HK-2 (cell line): ENCODE measurements at regions not wholly inside any gene's neighbourhood (a gene's known extent, or its start where the extent isn't known, plus 50 kb on each side); places are given as distances from the start of the nearest gene placed in this dataset.

Experiments
- DNase-seq: peaks from one replicate; pipeline ENCODE4 v3.0.0-alpha.2; 2018; ENCODE audit not compliant: unreplicated experiment

DNA sequence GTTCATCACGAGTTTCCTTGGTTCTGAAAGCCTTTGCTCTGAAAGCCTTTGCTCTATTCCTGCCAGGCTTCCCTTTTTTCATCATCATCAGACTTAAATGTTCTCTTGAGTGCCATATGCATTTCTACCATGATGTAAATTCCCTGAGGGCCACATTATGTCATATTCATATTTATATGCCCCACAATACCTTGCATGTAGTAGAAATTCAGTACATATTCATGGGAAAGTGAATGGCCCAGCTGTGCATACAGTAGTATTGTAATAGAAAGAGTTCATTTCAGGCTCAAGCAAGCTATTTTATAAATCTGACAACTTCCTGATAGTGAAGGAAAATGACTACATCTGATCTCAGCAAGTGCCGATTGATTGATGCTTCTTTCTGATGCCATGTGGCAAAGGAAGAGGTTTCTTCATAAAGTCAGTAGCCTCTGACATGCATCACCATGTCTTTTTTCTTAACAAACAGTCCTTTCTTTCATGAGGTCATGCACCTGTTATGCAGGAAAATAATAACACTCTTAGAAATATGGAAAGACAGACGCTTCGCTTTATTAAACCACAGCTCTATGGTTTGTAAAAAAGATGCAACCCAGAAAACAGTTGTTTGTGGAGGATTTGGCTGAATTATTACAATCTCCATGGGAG is 308.7 kb downstream of the SAMD5 start:
- no peak for DNase-seq

DNA sequence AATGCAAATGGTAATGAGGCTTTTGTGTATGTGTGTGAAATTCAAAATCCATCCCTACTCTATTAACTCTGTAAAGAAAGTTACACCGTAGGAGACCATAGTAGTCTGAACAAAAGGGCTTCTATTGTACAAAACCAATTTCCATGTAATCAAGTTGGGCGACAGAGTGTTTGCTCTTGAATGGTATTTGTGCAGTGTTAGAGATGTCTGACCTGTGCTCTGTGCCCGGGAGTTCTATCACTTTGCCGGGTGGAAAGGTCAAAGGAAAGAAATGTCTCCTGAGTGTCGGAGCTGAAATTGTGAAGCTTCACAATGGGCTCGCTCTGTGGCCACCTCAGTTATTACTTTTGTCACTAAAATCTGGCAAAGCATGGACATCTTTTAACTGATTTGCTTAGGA is 312.0 kb downstream of the SAMD5 start:
- no peak for DNase-seq

DNA sequence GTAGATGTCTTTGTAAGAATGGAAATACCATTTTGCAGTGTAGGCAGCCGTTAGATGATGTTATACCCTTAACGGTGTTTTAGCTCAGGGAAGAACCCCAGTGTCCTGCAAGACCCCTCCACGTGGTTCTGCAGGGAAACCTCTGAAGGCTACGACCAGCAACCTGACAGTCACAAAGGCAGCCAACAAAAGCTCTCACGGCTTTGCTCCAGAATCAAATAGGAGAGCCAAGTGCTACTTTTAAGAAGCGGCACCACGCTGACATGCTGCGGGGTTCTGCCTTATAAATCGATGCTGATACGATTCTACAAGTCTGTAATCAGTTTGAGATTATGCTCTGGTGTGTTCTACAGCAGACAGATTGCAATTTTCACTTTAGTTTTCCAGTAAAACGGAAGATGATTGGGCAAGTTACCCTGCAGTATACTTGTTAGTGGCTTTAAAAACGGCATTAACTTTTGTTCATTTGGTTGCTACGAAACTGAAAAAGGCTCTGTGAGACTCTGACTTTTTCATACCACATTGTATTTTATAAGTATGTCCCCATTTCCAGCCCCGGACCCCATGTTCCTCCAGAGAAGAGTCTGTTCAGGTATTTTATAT is 312.9 kb downstream of the SAMD5 start:
- no peak for DNase-seq

DNA sequence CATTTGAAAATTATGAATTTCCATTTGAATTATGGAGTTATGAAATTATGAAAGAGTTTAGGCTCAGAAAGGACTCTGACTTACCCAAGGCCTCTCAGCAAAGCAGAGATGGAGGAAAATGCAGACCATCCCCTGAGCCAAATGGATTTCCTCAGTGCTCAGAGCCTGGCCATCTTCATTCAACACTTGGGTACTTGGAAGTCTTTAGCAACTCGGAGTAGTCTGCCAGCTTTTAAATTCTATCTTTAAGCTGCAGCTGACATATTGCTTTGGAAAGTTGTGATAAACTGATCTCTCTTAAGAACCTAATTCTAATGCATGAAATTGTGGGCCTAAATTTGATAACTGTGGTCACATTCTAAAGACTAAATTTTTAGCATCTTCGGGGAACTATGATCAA is 315.4 kb downstream of the SAMD5 start:
- no peak for DNase-seq

DNA sequence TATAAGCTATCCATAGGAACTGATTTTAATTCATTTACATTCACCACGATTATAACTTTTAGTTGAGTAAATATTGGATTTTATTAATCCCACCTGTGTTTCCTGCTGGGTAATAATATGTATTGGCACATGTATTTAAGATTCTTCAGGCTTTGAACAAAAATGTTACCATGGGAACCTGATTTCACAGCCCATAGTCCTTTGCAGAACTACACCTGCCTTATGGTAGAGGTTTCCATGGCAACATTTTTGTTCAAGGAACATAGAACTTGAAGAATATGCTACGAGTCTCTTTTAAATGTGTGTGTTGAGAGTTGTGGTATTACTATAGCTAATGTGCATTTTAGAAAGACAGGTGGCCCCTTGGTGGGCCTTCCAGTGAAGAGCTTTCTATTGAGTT is 317.4 kb downstream of the SAMD5 start:
- DNase-seq, result no peak

DNA sequence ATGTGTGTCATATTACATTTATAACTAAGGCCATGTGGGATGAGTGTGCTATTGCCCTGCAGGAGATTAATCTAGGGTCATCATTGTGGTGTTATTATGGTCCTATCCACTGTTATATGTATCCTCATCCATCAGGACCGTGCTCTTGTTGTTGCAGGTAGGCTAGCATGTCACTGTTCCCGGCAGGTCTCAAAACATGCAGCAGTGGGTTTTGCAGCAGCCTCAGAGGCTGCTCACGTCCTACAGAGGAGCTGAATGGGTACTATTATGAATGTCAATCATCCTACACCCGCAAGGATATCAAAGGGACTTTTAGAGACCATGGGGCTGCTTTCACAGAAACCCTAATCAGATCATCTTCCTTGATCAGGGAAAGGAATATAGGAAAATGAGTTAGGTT is 318.2 kb downstream of the SAMD5 start:
- no peak for DNase-seq

DNA sequence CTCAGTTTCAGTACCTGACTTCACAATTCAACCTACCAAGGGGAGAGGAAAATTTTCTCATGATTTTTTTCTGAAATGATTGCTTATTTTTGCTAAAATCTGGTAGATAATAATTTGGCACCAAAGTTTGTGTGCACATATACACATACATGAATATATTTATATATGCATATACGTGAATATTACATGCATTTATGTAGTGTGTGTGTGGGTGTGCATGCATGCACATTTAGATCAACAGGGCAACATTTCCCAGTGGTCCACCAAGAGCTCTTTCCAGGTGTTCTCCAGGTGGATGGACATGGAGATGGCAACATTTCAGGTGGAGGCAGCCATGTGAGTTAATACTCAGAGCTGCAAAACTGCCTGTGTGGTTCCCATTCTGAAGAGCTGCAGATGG is 320.9 kb downstream of the SAMD5 start:
- no peak for DNase-seq

DNA sequence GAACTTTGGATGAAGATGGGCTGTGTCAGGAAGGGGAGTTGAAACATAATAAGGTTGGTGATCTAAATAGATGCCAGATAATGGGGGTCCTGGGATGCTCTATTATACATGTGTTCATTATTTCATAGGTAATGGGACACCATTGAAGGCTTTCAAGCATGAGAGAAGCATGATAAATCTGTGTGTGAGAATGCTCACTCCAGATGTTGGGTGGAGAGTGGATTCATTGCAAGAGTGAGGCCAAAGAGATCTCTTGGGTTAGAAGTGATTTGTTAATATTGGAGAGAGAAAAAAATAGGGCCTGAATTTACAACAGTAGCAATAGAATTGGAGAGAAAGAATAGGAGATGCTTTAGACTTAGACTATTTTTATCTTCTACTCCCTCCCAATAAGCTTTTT is 321.3 kb downstream of the SAMD5 start:
- DNase-seq, result no peak

DNA sequence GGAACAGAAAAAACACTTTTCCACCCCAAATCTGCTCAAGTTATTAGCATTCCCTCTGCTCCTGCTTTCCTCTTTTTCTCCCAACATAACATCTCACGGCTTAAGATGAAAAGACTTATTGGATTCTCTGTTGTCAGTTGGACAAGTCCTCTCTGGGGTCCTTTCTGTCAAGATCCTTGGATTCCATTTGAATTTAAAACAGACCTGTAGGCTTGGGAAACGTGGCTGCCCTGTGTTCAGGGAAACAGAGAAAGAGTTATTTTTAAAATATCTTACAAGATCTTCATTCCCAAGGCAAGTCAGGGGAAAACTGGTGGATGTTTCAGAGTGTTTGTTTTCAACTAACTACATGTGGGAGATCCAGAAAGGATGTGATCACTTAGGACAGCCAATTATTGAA is 322.9 kb downstream of the SAMD5 start:
- DNase-seq, result no peak

DNA sequence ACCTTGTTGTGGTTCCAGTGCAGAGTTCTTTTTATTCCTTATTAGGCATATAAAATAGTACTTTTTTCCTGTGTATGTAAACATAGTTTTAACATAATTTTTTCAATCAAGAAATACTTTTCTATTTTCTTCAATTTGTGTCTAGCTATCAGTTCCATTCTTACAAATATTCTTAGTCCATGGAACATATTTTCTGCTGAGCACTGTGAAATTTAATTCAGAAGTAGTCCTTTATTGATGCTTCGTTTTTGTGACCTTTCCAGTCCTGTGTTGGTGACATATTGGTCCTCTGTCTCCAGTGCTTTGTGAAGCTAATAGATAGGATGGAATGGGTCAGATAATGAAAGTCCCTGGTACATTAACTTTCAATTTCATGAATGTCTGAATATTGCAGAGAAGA is 325.1 kb downstream of the SAMD5 start:
- DNase-seq, result no peak

DNA sequence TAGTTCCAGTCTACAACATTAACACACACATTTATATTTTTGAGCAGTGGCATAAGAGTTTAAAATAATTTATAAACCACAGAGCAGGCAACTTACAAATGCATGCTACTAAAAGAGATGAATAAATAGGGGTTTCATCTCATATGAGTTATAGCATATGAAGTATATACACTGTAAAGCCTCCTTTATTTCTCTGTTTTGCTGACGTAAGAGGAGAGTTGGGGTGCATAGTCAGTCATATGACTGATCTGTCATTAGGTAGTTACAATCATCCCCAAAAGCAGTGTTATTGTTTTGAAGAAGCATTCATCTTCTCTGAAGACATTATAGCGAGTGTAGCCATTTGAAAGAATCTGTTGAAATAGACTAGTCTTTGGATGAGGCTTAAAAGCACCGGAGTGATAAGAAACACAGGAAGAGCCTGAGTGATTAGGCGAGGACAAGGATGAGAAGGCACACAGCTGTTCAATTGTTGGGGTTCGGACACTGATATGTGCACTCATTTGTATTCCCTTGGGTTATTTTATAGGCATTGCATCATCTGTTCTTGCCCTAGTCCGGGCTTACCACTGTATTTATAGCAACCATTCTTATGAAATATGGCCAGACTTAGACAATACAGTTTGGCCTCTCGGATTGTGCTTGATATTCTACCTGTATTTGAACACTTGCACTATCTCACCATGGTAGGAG is 325.7 kb downstream of the SAMD5 start:
- DNase-seq, result no peak

DNA sequence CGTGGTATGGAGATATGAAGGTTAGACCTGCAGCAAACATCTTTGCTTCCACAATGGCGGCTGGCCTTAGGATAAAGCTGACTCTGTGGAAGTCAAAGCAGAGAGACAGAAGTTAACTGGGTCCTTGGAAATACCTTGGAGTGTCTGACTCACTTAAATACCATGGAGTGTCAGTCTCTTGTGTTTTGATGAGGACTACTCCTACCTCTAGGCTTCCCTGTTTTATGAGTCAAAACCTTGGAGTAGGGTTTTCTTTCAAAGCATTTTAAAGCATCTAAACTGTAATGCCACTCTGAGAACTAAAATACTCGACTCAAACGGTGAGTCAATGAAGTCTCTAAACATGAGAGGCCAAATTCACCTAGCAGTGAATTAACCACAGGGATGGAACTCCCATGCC is 329.1 kb downstream of the SAMD5 start:
- DNase-seq, result no peak

DNA sequence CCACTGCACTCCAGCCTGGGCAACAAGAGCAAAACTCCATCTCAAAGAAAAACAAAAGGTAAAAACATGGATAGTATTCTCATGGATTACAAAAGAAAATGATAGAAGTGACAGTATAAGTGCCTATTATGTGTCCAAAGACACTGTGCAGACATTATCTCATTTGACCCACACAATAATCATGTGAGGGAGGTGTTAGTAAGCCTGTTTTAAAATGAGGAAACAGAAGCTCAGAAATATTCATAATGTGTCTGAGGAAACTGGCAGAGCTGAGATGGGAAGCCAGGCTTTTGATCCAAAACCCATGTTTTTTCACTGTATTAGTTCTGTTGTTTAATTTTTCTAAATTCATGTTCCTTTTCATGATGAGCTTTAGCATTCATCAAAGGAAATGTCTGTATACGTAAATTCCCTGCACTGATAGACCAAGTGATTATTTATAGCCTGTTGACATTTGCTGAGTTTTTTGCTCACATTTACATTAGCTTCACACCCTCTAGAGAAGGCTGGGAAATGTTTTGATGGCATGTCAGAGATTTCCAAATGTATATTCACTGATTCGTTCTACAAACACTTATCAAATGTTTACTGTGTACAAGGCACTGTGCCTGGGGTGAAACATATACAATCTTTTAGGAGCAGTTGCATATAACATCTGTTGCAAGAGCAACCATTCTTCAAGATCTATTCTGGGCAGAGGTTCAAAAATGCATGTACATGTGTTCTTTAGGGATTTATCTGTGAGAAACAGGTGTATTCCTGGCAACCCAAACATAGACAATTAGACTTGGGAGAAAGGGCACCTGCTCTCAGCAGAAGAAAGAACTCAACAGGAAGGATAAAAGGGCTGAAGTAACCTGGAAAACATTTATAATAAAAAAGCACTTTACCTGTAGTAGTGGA is 331.5 kb downstream of the SAMD5 start:
- DNase-seq, result no peak

DNA sequence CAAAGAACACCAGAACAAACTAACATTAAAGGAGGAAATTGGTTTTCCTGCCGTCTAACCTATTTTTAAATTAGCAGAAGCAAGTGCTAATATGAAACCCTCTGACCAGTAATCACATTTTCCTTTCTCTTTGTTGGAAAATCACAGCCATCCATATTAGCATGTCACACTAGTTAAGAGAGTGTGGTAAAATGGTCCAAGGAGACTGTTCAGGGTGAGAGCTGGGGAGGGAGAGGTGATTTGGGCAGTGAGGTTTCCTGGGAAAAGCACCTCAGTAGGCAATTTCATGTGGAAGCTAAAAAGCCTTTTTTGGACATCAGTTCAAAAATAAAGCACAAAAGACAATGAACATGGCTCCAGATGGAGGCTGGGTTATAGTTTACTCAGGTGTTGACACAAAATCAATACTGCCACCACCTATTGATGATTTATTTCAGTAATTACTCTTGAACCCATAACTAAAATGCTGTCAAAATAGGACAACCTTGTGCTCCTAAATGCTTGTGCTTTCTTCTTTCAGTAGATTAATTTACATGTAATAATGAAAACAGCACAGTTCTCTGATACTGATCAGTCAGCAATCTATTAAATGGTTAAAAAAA is 333.2 kb downstream of the SAMD5 start:
- no peak for DNase-seq

DNA sequence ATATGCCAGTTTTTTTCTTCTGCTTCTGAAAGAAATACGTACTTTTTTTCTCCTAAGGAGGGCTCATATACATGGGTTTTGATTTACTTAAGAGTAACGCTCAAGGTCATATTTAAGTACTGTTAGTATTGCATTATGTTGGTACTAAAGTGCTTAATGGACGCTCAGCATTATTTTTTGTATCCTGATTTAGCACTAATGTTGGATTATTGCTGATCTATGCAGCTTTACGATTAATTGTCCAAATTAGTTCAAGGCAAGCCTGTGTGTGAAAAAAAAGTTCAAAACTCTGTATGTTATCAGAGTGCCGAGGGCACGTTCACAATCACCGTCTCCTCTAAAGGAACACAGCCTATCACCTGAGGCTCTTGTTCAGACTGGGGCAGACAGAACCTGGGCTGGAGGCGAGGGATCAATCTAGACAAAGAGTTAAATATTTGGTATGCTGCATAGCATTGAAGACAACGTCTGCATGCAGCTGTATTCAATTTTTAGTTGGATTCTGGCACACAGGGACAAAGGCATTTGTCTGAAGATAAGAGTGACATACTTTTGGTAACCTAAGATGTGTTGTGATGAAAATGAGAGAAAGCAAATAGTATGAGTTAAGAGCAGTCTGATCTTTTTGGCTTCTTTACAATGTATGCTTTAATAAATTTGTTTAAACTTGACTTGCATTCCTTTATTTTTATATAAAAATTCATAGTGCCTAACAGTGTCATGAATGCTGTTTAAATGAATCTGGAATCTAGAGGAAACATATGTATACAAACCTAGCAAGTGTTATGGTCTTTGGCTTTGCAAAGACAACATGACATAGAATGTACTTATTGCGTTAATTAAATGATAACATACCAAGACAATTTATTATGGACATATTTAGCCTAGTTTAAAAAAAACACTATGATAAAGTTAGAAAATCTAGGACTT is 341.2 kb downstream of the SAMD5 start:
- no peak for DNase-seq

DNA sequence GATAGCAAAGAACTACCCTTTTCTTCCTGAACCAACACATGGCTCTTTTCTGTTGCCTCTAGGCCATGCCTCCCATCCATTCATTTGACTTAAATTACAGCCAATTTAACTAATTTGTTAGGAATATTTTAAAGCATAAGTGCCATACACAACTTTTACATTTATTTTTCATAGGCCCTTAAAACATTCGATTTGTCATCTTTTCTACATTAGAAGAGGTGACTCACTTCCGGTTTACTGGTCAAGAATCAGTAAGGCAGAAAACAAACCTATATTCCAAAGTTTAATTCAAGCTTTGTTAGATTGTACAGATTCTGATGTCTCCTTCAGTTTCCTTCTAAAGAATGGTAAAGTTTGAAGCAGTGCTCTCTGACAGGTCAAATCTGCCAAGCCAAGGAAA is 344.3 kb downstream of the SAMD5 start:
- DNase-seq, result no peak

DNA sequence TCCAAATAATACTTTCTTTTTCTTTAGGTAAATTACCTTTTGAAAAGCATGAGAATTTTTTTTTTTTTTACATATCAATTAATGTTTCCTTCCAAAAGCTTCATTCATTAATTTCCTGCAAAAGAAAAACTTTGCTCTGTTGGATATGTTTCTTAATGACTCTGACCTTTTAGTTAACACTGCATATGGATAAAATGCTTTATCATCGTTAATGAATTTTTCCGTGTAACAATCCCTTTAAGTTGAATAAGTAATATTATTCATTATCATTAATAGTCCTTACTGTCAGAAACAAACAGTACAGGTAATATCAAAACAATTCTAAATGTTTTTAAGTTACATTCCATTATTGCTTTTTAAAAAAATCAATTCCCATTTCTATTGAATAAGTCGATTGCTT is 345.1 kb downstream of the SAMD5 start:
- no peak for DNase-seq

DNA sequence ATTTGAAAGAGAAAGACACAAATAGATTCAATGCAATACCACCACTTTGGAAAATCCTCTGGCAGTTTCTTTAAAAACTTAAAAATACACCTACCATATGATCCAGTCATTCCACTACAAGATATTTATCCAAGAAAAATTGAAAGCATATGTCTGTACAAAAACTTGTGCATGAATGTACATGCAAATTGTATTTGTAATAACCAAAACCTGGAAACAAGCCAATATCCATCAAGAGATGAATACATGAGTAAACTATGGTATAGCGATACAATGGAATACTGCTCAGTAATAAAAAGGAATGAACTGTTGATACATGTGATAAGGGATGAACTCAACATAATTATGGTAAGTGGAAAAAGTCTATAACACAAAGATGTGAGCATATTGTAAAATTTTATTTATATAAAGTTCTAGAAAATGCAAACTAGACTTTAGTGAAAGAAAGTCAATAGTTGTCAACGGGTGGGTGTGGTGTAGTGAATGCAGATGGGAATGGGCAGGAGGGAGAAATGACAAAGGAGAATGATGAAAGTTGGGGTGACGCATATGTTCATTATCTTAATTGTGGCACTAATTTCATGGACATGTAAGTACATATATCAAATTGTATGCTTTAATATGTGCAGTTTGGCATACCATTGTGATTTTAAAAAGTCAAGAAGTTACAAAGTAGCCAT is 347.5 kb downstream of the SAMD5 start:
- no peak for DNase-seq

DNA sequence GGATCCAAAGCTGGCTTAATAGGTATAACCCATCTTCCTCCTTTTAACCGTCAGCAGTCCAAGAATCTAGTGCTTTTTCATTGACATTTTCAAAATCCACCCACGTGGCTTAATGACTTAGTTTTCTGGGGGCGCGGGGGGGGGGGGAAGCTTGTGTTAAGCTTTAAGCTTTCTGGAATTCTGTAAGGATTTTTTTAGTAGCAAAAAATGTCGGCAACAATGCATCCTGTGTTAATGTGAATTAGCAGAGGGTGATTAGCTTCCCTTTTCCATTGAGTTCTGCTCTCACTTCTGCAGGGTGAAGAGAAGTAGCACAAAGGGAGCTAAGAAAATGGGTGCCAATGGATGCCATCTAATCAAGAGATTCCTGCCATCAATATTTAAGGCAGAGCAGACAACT is 348.2 kb downstream of the SAMD5 start:
- DNase-seq, result no peak

DNA sequence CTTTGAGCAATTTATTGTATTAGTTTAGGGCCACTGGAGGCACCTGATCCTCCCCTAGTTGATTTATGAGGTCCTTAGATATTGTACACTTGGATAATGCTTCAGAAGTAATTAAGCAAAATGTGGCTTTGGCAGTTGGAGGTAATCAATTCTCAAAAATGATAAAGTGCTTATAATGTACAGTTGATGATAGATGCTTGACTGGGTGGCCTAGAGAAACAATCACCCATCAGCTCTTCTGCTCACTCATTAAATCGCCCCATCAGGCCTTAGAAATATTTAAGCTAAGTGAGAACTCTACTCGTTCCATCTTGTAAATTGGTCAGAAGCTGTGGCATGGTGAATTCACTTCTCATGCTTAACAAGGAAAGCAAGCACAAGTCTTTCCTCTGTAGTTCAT is 349.9 kb downstream of the SAMD5 start:
- no peak for DNase-seq
